K562 (cell line): ENCODE measurements at regions not wholly inside any gene's neighbourhood (a gene's known extent, or its start where the extent isn't known, plus 50 kb on each side); places are given as distances from the start of the nearest gene placed in this dataset.

Experiments
- ARNT ChIP-seq, 2 experiments: fragments of 450-650 bp; IDR thresholded peaks; 2 replicates each; pipeline ENCODE4 v1.6.1; 2016; ENCODE audit warnings: mild to moderate bottlenecking in 1 of 2
- FOXP1 ChIP-seq: sonication (generic); formaldehyde crosslinking; IDR thresholded peaks from 2 replicates; pipeline ENCODE4 v1.8.0; 2022; ENCODE audit warnings: mild to moderate bottlenecking, missing genetic modification reagents

DNA sequence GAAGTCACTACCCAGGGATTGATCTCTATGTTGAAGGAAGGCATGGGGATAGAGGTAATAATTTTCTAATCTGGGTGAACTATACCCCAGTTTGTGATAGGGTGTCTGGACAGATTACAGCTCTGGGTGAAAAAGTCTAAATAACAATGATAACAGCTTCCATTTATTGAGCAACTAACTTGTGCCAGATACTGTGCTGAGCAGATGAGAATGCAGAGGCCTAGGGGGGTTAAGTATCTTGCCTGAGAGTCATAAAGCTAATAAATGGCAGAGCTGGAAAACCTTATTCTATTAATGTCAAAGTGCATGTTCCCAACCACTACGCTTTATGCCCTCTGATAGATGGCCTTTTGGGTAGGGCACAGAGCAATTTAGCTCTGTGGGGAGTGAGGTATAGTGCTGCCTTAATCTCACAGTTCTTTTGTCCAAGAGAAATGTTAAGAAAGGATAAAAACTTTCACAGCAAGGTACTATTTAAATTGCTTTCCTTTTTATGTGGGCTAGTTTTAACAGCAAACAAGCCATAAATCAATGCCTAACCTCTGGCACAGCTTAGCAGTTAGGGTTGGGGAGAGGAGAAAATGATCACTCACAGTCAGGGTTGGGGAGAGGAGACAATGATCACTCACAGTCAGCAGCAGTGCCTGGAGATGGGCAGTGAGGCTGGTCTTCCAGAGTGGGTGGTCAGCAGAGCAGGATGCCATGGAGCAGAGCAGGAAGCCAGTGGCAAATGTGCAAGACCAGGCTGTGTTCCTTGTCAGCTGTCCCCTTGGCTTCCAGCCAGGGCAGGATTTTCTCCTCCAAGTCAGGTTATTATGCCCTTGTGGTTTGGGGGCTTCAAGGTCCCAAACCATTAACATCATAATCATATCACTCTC, 187.0 kb downstream of the CARTPT start:
- TF ChIP-seq FOXP1 (CRISPR knock-in tag) (no peak), ARNT (IDR thresholded peaks at IDR 0.05) (no peak)
